DND-41 (cell line): ENCODE measurements at regions not wholly inside any gene's neighbourhood (a gene's known extent, or its start where the extent isn't known, plus 50 kb on each side); places are given as distances from the start of the nearest gene placed in this dataset.

Source experiments
- ATAC-seq: fragments of 200-7000 bp; cut with Tn5 transposase; 3 replicates; pipeline ENCODE4 v1.9.1; 2021; ENCODE audit warnings: low read depth; ENCODE audit not compliant: insufficient read depth
- DNase-seq: peaks from one replicate; pipeline ENCODE4 v3.0.0-alpha.2; 2020
- H2AFZ ChIP-seq: 2 replicates; pipeline ENCODE4 v1.6.0; 2012; ENCODE audit warnings: low read depth, low read length
- H3K27ac ChIP-seq: 2 replicates; pipeline ENCODE4 v1.5.1; 2012; ENCODE audit warnings: low read length, inconsistent platforms
- H3K27me3 ChIP-seq: fragments of 200-600 bp; sonication (generic); 2 replicates; pipeline ENCODE4 v1.6.0; 2012; ENCODE audit warnings: low read length, mild to moderate bottlenecking, inconsistent platforms; ENCODE audit not compliant: insufficient read depth, poor library complexity
- H3K36me3 ChIP-seq: 2 replicates; pipeline ENCODE4 v1.5.1; 2012; ENCODE audit warnings: low read length, inconsistent platforms; ENCODE audit not compliant: insufficient read depth
- H3K4me1 ChIP-seq: 2 replicates; pipeline ENCODE4 v1.5.1; 2012; ENCODE audit warnings: mild to moderate bottlenecking, low read length; ENCODE audit not compliant: insufficient read depth
- H3K4me2 ChIP-seq: 2 replicates; pipeline ENCODE4 v1.6.0; 2012; ENCODE audit warnings: mild to moderate bottlenecking, moderate library complexity, low read length, inconsistent platforms; ENCODE audit not compliant: insufficient read depth
- H3K4me3 ChIP-seq, 2 experiments: fragments of 200-600 bp in 1 of 2; shearing (Covaris generic) in 1 of 2; 2 replicates each; pipeline ENCODE4 v1.5.1; 2012 to 2016; ENCODE audit warnings: inconsistent platforms in 2 of 2, low read length in 2 of 2, mild to moderate bottlenecking in 2 of 2, low read depth in 1 of 2, moderate library complexity in 1 of 2
- H3K79me2 ChIP-seq: 2 replicates; pipeline ENCODE4 v1.6.0; 2012; ENCODE audit warnings: low read length, inconsistent platforms; ENCODE audit not compliant: insufficient read depth
- H3K9ac ChIP-seq: 2 replicates; pipeline ENCODE4 v1.6.0; 2012; ENCODE audit warnings: low read depth, mild to moderate bottlenecking, inconsistent platforms, low read length, moderate library complexity
- H3K9me3 ChIP-seq: 2 replicates; pipeline ENCODE4 v1.5.1; 2012; ENCODE audit warnings: low read length, moderate library complexity, mild to moderate bottlenecking, inconsistent platforms; ENCODE audit not compliant: insufficient read depth, severe bottlenecking
- H4K20me1 ChIP-seq: 2 replicates; pipeline ENCODE4 v1.6.0; 2012; ENCODE audit warnings: low read length; ENCODE audit not compliant: insufficient read depth
- CTCF ChIP-seq: IDR thresholded peaks from 2 replicates; pipeline ENCODE4 v1.5.1; 2012; ENCODE audit warnings: borderline replicate concordance, low read length, moderate library complexity, mild to moderate bottlenecking; ENCODE audit not compliant: poor library complexity, severe bottlenecking; ENCODE audit errors: extremely low read depth
- EZH2 ChIP-seq: IDR thresholded peaks from 3 replicates; pipeline ENCODE4 v1.6.1; 2012; ENCODE audit warnings: borderline replicate concordance, low read depth, mild to moderate bottlenecking, moderate library complexity, low read length, inconsistent platforms; ENCODE audit not compliant: severe bottlenecking

- ATAC-seq (no peak), DNase-seq (no peak)
- TF ChIP-seq CTCF (no peak), EZH2 (no peak)
- no peak overlapping the region for H3K27ac ChIP-seq
- H3K9ac ChIP-seq = no peak overlapping the region
- H3K79me2 ChIP-seq = no peaks in the 10 kb centered on the region
- H3K4me3 ChIP-seq = no peak overlapping the region
- H3K27me3 ChIP-seq = peaks cover 6% of the 10 kb centered on the region
- no peak overlapping the region for H3K4me2 ChIP-seq
- H3K36me3 ChIP-seq = no peaks in the 10 kb centered on the region
- H3K9me3 ChIP-seq = no peaks in the 10 kb centered on the region
- no peak overlapping the region for H2AFZ ChIP-seq
- H4K20me1 ChIP-seq = no peaks in the 10 kb centered on the region
- H3K4me1 ChIP-seq = no peaks in the 10 kb centered on the region
These were observed 159.3 kb upstream of the SERPINE2 start for GRCh38 chr2:224198436-224198835.

GRCh38 chr2:224196810-224197209, 157.7 kb upstream of the SERPINE2 start:
- Histone ChIP-seq H3K4me1 (no peaks in the 10 kb centered on the region), H4K20me1 (no peaks in the 10 kb centered on the region), H2AFZ (no peak overlapping the region), H3K36me3 (no peaks in the 10 kb centered on the region), H3K27ac (no peak overlapping the region), H3K27me3 (peaks cover 6% of the 10 kb centered on the region), H3K79me2 (no peaks in the 10 kb centered on the region), H3K4me2 (no peak overlapping the region), H3K9ac (no peak overlapping the region), H3K4me3 (no peak overlapping the region), H3K9me3 (no peaks in the 10 kb centered on the region)
- TF ChIP-seq EZH2 (no peak), CTCF (no peak)
- ATAC-seq (no peak), DNase-seq (no peak)

GRCh38 chr2:224195925-224196571, 157.0 kb upstream of the SERPINE2 start:
- H3K4me3 ChIP-seq = no peak overlapping the region
- no peak overlapping the region for H3K4me2 ChIP-seq
- no peaks in the 10 kb centered on the region for H3K9me3 ChIP-seq
- TF ChIP-seq CTCF (no peak), EZH2 (no peak)
- H3K27ac ChIP-seq = no peak overlapping the region
- no peak for ATAC-seq
- no peak for DNase-seq
- H3K27me3 ChIP-seq = peaks cover 6% of the 10 kb centered on the region
- H3K79me2 ChIP-seq = no peaks in the 10 kb centered on the region
- no peak overlapping the region for H3K9ac ChIP-seq
- H2AFZ ChIP-seq = no peak overlapping the region
- H3K4me1 ChIP-seq = no peaks in the 10 kb centered on the region
- H3K36me3 ChIP-seq = no peaks in the 10 kb centered on the region
- no peaks in the 10 kb centered on the region for H4K20me1 ChIP-seq
